Inferior parietal cortex (tissue), 1 donor: ENCODE measurements at regions not wholly inside any gene's neighbourhood (a gene's known extent, or its start where the extent isn't known, plus 50 kb on each side); places are given as distances from the start of the nearest gene placed in this dataset.
"Not testable (repeated sequence)": the region's sequence is repeated elsewhere in the genome, so short reads cannot be mapped to it uniquely, and the experiment has no call there.

ENCODE experiments used
- DNase-seq: peaks from one replicate; pipeline ENCODE4 v3.0.0-alpha.2; 2016; ENCODE audit errors: extremely low spot score

- DNase-seq = no peak
These were observed 149.6 kb upstream of the SH3BP4 start for GRCh38 chr2:234802071-234802844.

- DNase-seq = no peak
These were observed 154.1 kb upstream of the SH3BP4 start for GRCh38 chr2:234797566-234798250.

- peak; percentile 6 for DNase-seq
These were observed 155.7 kb upstream of the SH3BP4 start for GRCh38 chr2:234796045-234796591.

- no peak for DNase-seq
These were observed 156.4 kb upstream of the SH3BP4 start for GRCh38 chr2:234795272-234795920.

GRCh38 chr2:234794866-234795265, 157.0 kb upstream of the SH3BP4 start:
- no peak for DNase-seq

- no peak for DNase-seq
These were observed 158.5 kb upstream of the SH3BP4 start for GRCh38 chr2:234793212-234793785.

- DNase-seq = no peak
These were observed 159.2 kb upstream of the SH3BP4 start for GRCh38 chr2:234792621-234793022.

GRCh38 chr2:234792096-234792495, 159.7 kb upstream of the SH3BP4 start:
- DNase-seq = not testable (repeated sequence)

- no peak for DNase-seq
These were observed 161.4 kb upstream of the SH3BP4 start for GRCh38 chr2:234790380-234790779.

- DNase-seq = no peak
These were observed 162.1 kb upstream of the SH3BP4 start for GRCh38 chr2:234789556-234790325.

- DNase-seq = no peak
These were observed 163.0 kb upstream of the SH3BP4 start for GRCh38 chr2:234788841-234789240.

GRCh38 chr2:234788381-234788780, 163.4 kb upstream of the SH3BP4 start:
- no peak for DNase-seq

- no peak for DNase-seq
These were observed 164.7 kb upstream of the SH3BP4 start for GRCh38 chr2:234787114-234787513.

- no peak for DNase-seq
These were observed 177.9 kb upstream of the SH3BP4 start for GRCh38 chr2:234773764-234774409.

- no peak for DNase-seq
These were observed 178.7 kb upstream of the SH3BP4 start for GRCh38 chr2:234773129-234773528.

GRCh38 chr2:234772733-234773060, 179.1 kb upstream of the SH3BP4 start:
- DNase-seq = no peak

- no peak for DNase-seq
These were observed 179.7 kb upstream of the SH3BP4 start for GRCh38 chr2:234771980-234772732.

- DNase-seq = no peak
These were observed 180.6 kb upstream of the SH3BP4 start for GRCh38 chr2:234771176-234771575.

GRCh38 chr2:234770715-234771141, 181.1 kb upstream of the SH3BP4 start:
- no peak for DNase-seq

GRCh38 chr2:234770031-234770506, 181.7 kb upstream of the SH3BP4 start:
- no peak for DNase-seq
